Stimulated activated CD8-positive, alpha-beta memory T cell treated with anti-CD3 and anti-CD28 coated beads, Interleukin-12 subunit alpha, Interleukin-12 subunit beta, amount 100 ng/mL, for 4 hours (primary cell): ENCODE measurements at regions not wholly inside any gene's neighbourhood (a gene's known extent, or its start where the extent isn't known, plus 50 kb on each side); places are given as distances from the start of the nearest gene placed in this dataset.
"Not testable (repeated sequence)": the region's sequence is repeated elsewhere in the genome, so short reads cannot be mapped to it uniquely, and the experiment has no call there.

Experiments
- DNase-seq: peaks from one replicate; pipeline ENCODE4 v3.0.0-alpha.2; 2020; ENCODE audit warnings: low read depth

GRCh38 chr17:77341069-77341541 is 200.3 kb downstream of the SEC14L1 start:
- no peak for DNase-seq

GRCh38 chr17:77342656-77342990 is 201.9 kb downstream of the SEC14L1 start:
- not testable (repeated sequence) for DNase-seq

DNA sequence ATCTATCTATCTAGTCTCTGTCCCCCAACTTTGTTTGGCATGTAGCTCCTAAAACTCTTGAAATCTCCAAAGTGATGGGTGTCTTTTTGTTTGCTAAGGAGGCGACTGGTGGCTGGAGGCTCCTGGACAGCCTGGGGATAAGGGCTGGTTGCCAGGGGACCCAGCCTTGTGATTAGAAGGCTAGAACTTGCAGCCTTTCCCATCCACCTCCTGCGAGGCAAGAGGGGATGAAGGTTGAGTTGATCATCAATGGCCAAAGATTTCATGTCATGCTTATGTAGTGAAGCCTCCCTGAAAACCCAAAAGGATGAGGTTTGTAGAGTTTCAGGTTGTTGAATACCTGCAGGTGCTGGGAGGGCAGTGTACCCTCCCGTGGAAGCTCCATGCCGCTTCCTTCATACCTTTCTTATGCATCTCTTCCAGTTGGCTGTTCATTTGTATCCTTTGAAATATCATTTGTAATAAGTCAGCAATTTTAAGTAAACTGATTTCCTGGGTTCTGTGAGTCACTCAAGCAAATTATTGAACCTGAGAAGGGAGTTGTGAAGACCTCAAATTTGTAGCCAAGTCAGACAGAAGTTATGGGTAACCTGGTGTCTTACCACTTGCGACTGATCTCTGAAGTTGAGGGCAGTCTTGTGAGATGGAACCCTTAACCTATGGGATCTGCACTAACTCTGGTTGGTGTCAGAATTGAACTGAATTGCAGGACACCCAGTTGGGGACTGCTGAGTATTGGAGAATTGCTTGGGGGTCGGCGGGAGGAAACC is 202.4 kb downstream of the SEC14L1 start:
- no peak for DNase-seq

GRCh38 chr17:77344038-77344437 is 203.3 kb downstream of the SEC14L1 start:
- DNase-seq, result no peak

DNA sequence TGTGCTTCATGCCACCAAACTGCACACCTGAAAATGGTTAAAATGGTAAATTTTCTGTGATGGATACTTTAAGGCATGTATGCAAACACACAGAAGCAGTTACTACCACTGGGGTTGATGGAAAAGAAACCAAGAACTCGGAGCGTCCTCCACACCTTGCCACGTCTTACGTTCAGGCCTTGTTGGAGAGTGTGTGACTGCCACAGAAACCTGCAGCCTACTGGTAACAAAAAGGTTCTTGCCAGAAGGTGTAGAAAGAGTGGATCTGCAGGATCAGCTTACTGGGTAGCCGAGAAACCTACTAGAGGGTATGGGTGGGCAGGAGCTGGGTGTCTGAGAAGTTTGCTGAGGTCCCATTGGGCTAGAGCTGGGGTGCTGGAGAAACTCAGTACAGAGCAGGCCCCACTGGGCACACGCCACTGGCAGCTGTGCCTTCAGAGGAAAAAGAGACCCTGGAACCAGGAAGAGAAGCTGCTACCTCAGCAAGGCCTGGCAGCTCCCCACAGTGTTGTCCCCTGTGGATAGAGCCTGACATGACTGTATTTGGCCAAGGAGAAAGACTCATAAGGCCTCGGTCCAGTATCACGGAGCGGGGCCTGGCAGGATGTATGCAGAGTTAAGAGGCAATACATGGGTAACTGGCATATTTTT is 204.6 kb downstream of the SEC14L1 start:
- no peak for DNase-seq

- DNase-seq, result no peak
These were observed 206.0 kb downstream of the SEC14L1 start for GRCh38 chr17:77346765-77347164.

- DNase-seq, result no peak
These were observed 206.8 kb downstream of the SEC14L1 start for GRCh38 chr17:77347544-77347943.

DNA sequence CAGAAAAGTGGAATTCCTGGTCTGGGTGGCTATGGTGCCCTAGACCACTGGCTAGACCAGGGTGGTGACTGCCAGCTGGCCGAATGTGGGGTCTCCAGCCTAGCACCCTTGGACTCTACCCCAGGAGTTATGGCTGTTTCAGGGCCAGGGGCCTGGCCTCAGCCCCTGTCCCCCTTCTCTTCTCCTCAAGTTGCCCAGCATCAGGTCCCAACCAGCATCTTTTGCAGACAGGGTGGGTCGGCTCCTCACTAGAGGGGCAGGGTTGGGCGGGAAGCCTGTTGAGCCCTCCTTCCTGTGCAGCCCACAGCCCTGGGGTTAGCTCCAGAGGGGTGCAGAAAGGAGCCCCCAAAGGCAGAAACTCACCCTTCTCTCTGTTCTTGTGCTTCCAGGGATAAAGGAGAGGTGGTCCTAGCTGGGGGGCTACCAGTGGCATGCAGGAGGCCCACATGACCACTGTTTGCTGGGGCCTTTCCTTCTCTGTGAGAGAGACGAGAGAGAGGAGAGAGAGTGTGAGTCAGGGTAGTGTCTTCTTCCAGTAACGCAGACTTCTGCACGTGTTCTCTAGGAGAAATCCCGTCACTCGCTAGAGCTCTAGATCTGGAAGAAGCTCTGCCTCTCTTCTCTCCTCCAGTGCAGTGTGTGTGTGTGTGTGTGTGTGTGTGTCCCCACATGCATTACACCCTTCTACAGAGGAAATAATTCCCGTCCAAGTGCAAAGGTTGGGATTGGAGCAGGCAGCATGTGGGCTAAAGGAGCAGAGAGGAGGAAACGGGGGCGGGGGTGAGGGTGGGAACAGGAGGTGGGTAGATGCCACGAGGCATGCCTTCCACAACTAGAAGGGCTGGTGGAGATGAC is 209.4 kb downstream of the SEC14L1 start:
- DNase-seq, result no peak

GRCh38 chr17:77352441-77352840 is 211.7 kb downstream of the SEC14L1 start:
- DNase-seq, result no peak

DNA sequence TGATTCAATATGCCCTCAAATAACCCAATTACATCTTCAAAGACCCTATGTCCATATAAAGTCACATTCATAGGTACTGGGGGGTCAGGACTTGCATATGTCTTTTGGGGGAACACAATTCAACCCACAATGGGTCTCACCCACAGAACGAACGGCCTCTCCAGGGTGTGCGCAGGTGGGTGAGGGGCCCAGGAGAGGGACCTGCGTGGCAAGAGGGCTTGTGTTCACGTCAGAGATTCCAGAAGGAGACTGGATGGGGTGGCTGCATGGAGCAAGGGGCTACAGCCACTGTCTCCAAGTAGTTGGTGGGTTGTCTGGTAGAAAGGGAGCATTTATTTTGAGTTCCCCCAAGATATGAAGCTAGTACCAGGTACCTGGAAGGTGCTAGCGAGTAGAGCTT is 212.2 kb downstream of the SEC14L1 start:
- DNase-seq, result no peak

GRCh38 chr17:77353684-77354419 is 213.1 kb downstream of the SEC14L1 start:
- no peak for DNase-seq

- no peak for DNase-seq
These were observed 213.6 kb downstream of the SEC14L1 start for GRCh38 chr17:77354420-77354669.

DNA sequence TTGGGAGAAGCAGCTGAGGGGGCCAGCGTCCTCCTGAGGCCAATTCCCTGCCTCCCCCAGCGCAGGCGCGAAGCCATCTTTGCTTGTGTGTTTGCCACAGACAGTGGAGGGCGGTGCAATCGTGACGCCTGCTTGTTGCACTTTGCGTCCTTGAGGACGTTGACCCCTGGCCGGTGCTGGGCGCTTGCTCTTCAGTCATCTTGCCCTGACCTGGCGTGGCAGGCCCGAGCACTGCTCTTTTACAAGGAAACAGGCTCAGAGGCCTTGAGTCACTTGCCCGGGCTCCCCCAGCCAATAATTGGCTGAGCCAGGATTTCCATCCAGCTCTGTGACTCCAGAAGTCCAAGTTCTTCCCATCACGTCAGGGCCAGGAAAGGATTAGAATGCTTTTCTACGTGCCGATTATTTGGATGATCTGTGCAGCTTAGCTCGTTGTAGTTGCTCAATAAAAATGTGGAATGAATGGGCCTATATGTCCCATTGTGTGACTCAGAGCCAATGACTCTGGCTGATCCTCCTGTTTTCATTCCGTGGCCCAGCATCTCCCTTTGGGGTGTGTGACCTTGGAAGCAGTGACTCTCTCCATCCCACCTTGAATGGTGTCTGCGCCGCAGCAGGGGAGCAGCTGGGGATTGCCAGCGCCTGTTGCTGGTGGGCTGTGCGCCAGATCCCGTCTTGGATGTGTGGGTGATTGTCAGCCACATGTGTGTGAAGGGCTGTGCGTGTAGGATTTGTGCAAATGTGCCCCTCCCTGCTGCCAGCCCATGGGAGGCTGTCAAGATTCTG is 214.1 kb downstream of the SEC14L1 start:
- DNase-seq, result no peak

GRCh38 chr17:77356109-77356689 is 215.4 kb downstream of the SEC14L1 start:
- no peak for DNase-seq

DNA sequence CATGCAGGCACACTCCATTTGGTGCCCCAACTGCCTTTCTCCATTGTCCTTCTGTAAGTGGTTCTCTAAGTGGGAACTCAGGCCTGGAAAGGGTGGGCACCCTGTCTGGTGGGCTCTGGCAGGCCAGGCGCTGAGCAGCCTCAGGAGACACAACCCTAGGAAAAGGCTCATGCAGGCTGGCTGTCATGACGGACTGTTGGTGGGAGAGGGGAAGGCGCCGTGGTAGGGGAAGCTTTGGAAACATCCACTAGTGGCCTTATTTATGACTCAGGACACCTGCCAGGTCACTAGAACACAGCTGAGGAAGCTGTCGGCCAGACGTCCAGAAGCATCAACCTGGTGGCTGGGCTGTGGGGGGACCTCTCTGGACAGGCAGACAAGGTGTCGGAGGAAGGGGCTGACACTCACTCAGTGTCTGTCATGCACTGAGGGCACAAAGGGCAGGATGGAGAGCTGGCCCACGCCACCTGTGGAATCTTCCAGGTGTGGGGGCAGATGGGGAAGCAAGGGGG is 216.0 kb downstream of the SEC14L1 start:
- DNase-seq, result no peak

- no peak for DNase-seq
These were observed 218.0 kb downstream of the SEC14L1 start for GRCh38 chr17:77358801-77359200.

DNA sequence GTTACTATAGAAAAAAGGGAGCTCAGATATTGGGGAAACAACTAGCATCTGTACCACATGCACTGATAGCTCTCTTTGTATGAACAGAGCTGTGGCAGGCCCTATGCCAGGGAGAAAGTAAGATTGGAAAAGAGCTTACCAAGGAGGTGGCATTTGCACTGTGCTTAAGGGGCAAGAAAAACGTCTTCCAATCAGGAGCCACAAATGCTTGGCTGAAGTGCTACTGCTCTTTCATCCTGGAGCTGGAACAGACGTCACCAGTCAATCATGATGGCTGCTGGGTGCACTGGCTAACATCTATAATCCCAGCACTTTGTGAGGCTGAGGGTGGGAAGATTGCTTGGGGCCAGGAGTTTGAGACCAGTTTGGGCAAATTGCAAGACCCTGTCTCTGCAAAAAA is 218.5 kb downstream of the SEC14L1 start:
- DNase-seq, result no peak

- no peak for DNase-seq
These were observed 221.3 kb downstream of the SEC14L1 start for GRCh38 chr17:77361986-77362620.

GRCh38 chr17:77363821-77364361 is 223.1 kb downstream of the SEC14L1 start:
- DNase-seq, result no peak

DNA sequence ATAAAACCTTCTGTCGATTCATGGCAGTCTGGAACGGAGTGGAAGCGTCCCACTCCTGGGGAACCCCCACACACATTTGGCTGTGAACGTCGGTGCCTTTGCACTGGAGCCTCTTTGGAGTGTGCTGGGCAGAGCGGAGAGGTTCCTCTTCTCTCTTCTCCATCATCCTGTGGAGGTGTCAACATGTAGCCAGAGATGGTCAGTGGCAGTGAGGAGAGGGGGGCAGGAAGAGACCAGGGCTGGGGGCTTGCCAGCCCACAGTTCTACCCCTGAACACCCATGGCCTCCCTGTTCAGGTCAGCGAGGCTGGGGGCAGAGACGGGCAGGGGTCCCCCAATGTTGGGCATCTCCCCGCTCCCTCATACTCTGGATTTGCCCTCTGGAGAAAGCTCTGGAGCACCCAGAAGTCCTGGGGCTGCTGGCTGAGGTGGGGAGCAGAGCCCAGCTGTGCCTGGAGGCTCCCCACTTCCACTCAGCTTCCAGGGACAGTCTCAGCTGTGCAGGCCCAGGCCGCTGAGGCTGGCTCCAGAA is 223.7 kb downstream of the SEC14L1 start:
- DNase-seq, result no peak
